Kidney (tissue), 13 donors: ENCODE measurements at regions not wholly inside any gene's neighbourhood (a gene's known extent, or its start where the extent isn't known, plus 50 kb on each side); places are given as distances from the start of the nearest gene placed in this dataset.

Experiments used
- DNase-seq, 5 donors: peaks; one replicate each; pipeline ENCODE4 v3.0.0-alpha.2; 2013 to 2020
- FAIRE-seq: peaks from 2 replicates; lab custom pipeline; 2012; peaks lifted over from hg19 to GRCh38; lab: Jason Lieb, UNC
- H3K27ac ChIP-seq, 2 donors: one replicate each; pipeline ENCODE4 v1.7.0; 2013; ENCODE audit warnings: low read depth in 2 of 2, low read length in 2 of 2, inconsistent platforms in 1 of 2
- H3K27me3 ChIP-seq: one replicate; pipeline ENCODE4 v1.7.1; 2013; ENCODE audit warnings: low read length, inconsistent platforms; ENCODE audit not compliant: control insufficient read depth, insufficient read depth
- H3K36me3 ChIP-seq, 3 donors: one replicate each; pipeline versions ENCODE4 v1.7.0 to v1.7.1; 2013; ENCODE audit warnings: low read length in 3 of 3, control low read depth in 1 of 3, inconsistent platforms in 1 of 3; ENCODE audit not compliant: insufficient read depth in 3 of 3, control insufficient read depth in 2 of 3
- H3K4me1 ChIP-seq, 3 donors: one replicate each; pipeline versions ENCODE4 v1.7.0 to v1.7.1; 2013; ENCODE audit warnings: low read length in 3 of 3, inconsistent platforms in 1 of 3, low read depth in 1 of 3; ENCODE audit not compliant: control insufficient read depth in 2 of 3, insufficient read depth in 2 of 3
- H3K4me3 ChIP-seq, 3 donors: one replicate each; pipeline versions ENCODE4 v1.7.0 to v1.8.1; 2013; ENCODE audit warnings: low read length in 3 of 3, control low read depth in 1 of 3, inconsistent platforms in 1 of 3
- H3K9ac ChIP-seq, 3 donors: one replicate each; pipeline versions ENCODE4 v1.7.0 to v1.7.1; 2013; ENCODE audit warnings: low read length in 3 of 3, control low read depth in 1 of 3, inconsistent platforms in 1 of 3
- H3K9me3 ChIP-seq, 3 donors: one replicate each; pipeline versions ENCODE4 v1.7.0 to v1.7.1; 2013; ENCODE audit warnings: low read length in 3 of 3, control low read depth in 1 of 3, inconsistent platforms in 1 of 3; ENCODE audit not compliant: control insufficient read depth in 2 of 3, insufficient read depth in 1 of 3
- CTCF ChIP-seq: IDR thresholded peaks from 3 replicates; pipeline ENCODE4 v1.5.1; 2012; ENCODE audit warnings: mild to moderate bottlenecking, moderate library complexity, borderline replicate concordance; ENCODE audit not compliant: insufficient read depth; ENCODE audit errors: extremely low read depth
- intact Hi-C: fragments of 100-400 bp; cut with DNase I; formaldehyde crosslinking; loops from one replicate; pipeline ENCODE4 v1.11.1; 2022
- donor health status: control.
- donor health status: control.
- donor health status: control.
- donor health status: control.
- donor health status: control.
- donor health status: DM: yes; HTN: yes; CAD: no.
- donor health status: Normal renal cell carcinoma (clear cell type).

GRCh38 chr7:1380231-1380815, 78.9 kb downstream of the MICALL2 start:
- Histone ChIP-seq H3K36me3 (no peaks in the 10 kb centered on the region), H3K9ac (no peak overlapping the region), H3K9me3 (no peaks in the 10 kb centered on the region), H3K4me1 (no peaks in the 10 kb centered on the region), H3K27me3 (peaks cover 4% of the 10 kb centered on the region), H3K27ac (no peak overlapping the region), H3K4me3 (no peak overlapping the region)
- TF ChIP-seq CTCF, result no peak
- intact Hi-C loops, result no loop called here
- FAIRE-seq (no peak), DNase-seq (no peak)

- intact Hi-C loops, result no loop called here
- no peak for TF ChIP-seq CTCF
- no peaks in the 10 kb centered on the region for H3K9me3 ChIP-seq
- H3K9ac ChIP-seq, result no peak overlapping the region
- DNase-seq (no peak), FAIRE-seq (no peak)
- no peak overlapping the region for H3K4me3 ChIP-seq
- H3K4me1 ChIP-seq, result no peaks in the 10 kb centered on the region
- peaks cover 4% of the 10 kb centered on the region for H3K27me3 ChIP-seq
- H3K36me3 ChIP-seq, result no peaks in the 10 kb centered on the region
- H3K27ac ChIP-seq, result no peak overlapping the region
Observed at GRCh38 chr7:1380821-1381580, 78.3 kb downstream of the MICALL2 start.

GRCh38 chr7:1382553-1383397, 76.5 kb downstream of the MICALL2 start:
- Histone ChIP-seq H3K9ac (no peak overlapping the region), H3K9me3 (no peaks in the 10 kb centered on the region), H3K27me3 (peaks cover 4% of the 10 kb centered on the region), H3K4me3 (no peak overlapping the region), H3K36me3 (no peaks in the 10 kb centered on the region), H3K27ac (no peak overlapping the region), H3K4me1 (no peaks in the 10 kb centered on the region)
- intact Hi-C loops, result no loop called here
- no peak for DNase-seq
- FAIRE-seq, result no peak
- no peak for TF ChIP-seq CTCF
